HG02884 (cell line): ENCODE measurements at regions not wholly inside any gene's neighbourhood (a gene's known extent, or its start where the extent isn't known, plus 50 kb on each side); places are given as distances from the start of the nearest gene placed in this dataset.
"Not testable (repeated sequence)": the region's sequence is repeated elsewhere in the genome, so short reads cannot be mapped to it uniquely, and the experiment has no call there.

ENCODE experiments used
- ATAC-seq: cut with Tn5 transposase; IDR thresholded peaks from one replicate; pipeline ENCODE4 v1.9.1; 2021; ENCODE audit warnings: mild to moderate bottlenecking, moderate library complexity; ENCODE audit not compliant: unreplicated experiment

DNA sequence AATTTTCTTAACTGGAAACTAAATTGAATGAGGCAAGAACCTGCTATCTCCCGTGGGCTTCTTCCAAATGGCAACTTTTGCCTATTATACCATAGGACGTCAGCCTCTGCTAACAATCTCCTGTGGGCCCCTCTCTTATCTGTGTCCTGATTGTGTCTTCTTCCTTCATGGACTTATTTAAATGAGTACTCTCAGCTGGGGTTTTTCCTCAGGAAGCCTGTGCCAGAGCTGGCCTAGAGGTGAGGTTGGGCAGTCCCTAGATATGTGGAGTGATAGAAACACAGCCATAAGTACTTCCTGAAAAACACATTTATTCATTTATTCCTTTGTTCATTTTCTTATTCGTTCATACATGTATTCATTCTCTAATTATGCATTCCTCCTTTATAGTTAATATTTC lies 712.5 kb upstream of the SLIT2 start:
- no peak for ATAC-seq

- no peak for ATAC-seq
These were observed 717.5 kb upstream of the SLIT2 start for GRCh38 chr4:19534159-19534558.

DNA sequence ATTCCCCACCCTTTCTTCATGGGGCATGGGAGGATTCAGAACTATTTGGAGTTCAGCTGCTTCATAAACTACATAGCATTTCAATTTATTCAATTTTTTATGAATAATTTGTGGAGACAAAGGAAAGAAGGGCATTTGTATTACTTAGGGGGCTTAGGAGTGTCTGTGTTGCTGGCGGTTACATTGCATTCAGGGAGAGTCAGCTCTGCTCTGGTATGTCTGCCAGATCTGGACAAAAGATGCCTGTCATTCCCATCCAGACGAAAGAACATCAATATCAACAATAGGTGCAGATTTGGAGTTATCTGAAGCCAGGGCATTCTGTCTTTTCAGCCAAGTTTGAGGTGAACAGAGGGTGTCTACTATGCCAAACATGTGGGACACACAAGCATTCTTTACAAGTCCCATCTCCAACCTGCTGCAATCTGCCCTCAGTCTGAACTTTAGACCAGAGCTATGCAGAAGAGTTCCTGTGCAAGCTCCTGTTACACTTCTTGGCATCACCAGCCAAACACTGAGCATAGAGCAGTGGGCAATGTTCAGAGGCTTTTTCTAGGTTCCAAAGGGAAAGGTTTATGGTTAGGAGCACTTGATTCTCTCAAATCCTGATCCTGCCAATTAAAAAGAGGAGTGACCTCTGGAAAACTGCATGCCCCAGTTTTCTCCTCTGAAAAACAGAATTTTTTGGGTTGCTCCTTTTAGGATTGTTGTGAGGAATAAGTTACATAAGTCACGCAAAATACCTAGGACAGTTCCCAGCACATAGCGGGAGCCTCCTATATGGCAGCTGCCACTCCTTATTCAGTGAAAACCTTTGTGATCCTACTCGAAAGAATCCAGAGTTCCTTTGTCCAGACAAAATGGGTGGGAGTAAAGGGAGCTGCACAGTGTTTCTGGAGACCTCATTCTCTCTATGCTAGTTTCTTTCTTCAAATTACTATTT lies 719.5 kb upstream of the SLIT2 start:
- ATAC-seq: no peak

- ATAC-seq: no peak
These were observed 727.7 kb upstream of the SLIT2 start for GRCh38 chr4:19523964-19524363.

- ATAC-seq: no peak
These were observed 728.7 kb upstream of the SLIT2 start for GRCh38 chr4:19522966-19523365.

DNA sequence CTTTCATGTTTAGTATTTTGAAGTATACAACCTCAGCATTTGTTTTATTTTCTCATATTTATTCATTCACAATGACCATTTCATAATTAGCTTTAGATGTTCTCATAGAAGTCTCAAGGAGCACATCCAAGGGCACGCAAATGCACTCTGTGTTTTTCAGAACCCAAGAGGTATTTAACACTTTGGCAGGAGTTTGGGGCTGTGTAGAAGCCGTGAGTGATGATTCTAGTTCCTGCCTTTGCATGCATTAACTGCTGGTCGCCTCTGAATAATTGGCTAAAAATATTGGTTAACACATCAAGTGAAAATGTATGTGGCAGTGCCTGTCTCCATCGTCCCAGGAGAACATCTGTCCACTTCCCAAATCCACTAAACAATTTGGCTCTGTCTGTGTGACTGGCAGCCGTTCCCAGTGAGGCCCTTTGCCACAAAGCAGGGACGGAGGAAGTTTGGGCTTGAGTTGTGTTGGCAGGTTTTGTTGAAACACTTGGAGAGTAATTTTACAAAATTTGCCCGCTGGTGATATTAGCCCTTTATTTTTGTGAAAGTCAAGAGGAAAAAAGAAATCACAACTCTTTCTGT lies 730.7 kb upstream of the SLIT2 start:
- ATAC-seq: no peak

DNA sequence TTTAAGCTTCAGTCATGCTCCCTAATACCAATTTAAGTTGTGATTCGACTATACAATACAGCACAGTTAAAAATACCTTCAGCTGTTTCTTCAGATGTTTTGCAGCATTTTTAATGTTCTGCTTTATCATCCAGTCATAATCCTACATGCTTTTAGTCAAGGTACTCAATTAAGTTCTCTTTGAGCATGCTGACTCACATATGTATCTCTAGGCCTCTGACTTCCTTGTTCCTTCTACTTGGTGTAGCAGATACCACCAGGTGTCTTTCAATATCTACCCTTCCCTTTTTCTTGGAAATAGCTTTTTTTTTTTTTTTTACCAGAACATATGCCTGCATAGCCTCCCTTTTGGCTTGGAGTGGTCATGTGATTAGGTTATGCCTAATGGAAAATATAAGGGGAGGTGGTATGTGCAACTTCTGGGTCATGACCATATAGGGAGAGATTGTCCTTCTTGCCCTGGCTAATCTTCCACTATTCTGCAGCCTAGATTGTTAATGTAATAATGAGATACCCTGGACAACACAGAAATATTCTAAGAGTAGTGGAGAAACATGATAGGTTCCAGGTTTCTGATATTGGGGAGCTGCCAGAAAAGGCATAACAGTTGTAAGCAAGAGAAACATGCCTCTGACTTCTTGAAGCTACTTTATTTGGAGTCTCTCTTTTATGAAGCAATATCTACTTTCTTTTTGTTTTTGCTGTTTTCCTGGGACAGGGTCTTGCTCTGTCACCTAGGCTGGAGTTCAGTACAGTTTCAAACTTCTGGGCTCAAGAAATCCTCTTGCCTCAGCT lies 737.2 kb upstream of the SLIT2 start:
- no peak for ATAC-seq

DNA sequence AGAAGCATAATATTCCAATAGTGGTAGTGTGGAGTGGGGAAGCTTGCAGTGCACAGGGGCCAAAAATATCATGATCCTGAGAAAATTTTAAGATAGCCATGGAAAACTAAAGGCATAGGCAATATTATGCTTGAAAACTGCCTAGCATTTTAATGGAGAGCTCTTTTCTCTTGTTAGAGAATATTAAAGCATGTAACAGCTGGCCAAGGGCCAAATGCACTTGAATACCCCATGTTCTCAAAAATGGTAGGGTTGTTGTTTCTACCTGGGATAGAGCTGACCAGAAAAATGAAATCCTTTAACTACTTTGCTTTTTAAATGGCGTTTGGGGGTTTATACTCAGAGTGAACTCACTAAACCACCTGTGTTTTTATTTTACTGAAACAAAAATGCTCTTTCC lies 739.6 kb upstream of the SLIT2 start:
- ATAC-seq: no peak

DNA sequence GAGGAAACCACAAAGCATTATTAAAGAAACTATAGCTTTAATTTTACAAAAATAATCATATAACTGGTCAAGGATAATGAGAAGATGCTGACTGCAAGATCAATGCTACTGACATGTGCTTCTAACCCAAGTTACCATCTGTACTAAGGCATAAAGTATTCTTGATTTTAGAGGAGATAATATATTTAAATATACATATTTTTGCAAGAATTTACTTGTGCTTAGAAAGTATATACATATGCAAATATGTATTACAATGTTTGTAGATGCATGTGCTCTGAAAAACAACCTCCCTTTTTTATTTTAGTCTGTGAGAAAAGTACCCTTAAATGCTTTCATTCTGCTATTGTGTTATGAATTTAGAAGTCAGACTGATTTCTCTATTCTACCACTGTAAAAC lies 740.7 kb upstream of the SLIT2 start:
- ATAC-seq: no peak

DNA sequence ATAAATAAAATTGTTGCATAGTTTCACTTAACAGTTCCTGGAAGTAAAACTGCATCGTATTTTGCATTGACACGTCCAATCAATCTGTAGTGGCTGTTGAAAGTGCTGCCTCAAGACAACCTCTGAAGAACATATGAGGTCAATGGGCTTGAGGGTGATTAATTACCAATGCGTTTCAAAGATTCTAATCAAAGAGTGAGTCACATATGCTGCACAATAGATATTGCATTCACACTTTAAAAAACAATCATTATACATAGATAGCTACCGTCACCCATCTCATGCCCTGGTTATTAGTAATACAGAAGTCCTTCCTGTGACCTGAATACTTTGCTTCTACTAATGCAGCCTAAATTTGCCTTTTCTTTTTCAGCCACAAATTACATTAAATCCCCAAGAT lies 743.3 kb upstream of the SLIT2 start:
- ATAC-seq: no peak

DNA sequence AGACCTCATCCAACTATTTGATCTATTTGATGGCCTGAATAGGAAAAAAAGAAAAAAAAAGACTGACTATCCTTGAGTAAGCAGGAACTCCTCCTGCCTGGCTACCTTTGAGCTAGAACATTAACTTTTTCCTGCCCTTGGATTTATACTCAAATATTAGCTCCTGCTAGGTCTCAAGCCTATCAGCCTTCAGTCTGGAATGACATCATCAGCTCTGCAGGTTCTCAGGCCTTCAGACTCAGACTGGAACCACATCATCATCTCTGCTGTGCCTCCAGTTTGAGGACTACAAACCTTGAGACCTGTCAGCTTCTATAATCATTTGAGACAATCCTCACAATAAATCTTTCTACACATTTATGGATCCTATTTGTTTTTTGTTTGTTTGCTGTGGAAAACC lies 754.0 kb upstream of the SLIT2 start:
- ATAC-seq: no peak

GRCh38 chr4:19496756-19497155 lies 754.9 kb upstream of the SLIT2 start:
- ATAC-seq: no peak

- no peak for ATAC-seq
These were observed 756.7 kb upstream of the SLIT2 start for GRCh38 chr4:19494961-19495360.

DNA sequence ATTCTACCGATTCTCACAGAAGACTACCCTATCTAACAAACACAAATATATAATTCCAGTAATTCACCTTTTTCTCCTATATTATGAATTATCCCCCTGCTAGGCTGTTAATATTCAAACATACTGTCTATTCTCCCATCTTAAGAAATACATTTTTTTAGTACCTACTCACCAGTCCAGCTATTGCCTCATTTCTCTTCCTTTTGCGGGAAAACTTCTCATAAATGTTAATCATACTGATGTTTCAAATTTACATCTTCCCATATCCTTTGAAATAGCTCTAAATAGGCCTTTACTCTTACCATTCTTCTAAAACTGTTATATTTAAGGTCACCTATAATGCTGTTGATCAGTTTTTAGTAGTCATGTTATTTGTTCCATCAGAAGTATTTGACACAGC lies 759.1 kb upstream of the SLIT2 start:
- no peak for ATAC-seq

GRCh38 chr4:19486400-19486799 lies 765.3 kb upstream of the SLIT2 start:
- ATAC-seq: no peak

DNA sequence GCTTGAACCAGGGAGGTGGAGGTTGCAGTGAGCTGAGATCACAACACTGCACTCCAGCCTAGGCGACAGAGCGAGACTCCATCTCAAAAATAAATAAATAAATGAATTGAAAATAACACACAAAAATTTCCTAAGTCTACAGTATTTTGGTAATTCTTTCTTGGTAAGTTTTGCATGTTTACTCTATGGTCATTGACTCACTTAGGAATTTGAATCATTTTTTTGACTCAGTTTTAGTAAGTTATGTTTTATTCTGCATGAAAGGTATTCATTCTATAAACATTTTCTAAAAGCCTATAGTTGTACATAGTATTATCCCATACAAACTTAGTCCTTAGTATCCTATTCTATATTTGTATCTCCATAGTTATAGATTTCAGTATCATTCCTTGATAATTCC lies 772.9 kb upstream of the SLIT2 start:
- ATAC-seq: no peak

DNA sequence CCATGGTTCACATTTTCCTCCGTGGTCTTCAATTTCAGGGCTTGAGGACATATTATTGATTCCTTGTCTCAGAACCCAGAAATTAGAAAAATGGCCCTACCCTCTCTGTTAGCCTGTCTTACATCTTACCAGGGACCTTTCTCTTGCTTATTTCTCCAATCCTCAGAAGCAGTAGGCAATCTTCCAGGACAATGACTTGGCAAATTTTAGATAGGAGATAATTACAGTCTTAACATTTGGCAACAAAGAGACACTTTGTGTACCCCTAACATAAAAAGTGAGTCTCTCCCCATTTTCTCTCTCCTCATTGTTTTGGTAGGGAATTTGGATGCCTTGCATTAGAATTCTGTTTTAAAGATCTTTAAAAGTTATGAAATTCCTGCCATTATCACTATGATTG lies 778.1 kb upstream of the SLIT2 start:
- no peak for ATAC-seq

DNA sequence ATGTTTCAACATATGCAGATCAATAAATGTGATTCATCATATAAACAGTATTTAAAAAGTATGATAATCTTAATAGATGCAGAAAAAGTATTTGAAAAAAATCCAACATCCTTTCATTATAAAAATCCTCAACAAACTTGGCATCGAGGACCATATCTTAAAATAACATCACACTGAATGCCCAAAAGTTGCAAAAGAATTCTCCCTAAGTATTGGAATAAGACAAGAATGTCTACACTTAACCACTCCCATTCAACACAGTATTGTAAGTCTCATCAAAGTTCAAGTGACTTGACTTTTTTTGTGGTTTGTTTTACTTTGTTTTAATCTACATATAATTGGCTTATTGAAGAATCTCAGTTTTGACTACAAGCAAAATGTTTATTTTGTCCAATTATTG lies 779.0 kb upstream of the SLIT2 start:
- ATAC-seq: no peak

DNA sequence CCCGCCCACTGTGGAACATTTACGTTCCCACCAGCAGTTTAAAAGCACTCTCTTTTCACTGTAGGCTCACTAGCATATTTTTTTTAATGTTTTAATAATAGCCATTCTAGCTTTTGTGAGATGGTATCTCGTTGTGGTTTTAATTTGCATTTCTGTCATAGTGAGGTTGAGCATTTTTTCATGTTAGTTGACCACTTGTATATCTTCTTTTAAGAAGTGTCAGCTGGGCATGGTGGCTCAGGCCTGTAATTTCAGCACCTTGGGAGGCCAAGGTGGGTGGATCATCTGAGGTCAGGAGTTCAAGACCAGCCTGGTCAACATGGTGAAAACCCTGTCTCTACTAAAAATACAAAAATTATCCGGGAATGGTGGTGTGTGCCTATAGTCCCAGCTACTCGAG lies 781.7 kb upstream of the SLIT2 start:
- not testable (repeated sequence) for ATAC-seq

GRCh38 chr4:19462117-19462516 lies 789.6 kb upstream of the SLIT2 start:
- no peak for ATAC-seq

DNA sequence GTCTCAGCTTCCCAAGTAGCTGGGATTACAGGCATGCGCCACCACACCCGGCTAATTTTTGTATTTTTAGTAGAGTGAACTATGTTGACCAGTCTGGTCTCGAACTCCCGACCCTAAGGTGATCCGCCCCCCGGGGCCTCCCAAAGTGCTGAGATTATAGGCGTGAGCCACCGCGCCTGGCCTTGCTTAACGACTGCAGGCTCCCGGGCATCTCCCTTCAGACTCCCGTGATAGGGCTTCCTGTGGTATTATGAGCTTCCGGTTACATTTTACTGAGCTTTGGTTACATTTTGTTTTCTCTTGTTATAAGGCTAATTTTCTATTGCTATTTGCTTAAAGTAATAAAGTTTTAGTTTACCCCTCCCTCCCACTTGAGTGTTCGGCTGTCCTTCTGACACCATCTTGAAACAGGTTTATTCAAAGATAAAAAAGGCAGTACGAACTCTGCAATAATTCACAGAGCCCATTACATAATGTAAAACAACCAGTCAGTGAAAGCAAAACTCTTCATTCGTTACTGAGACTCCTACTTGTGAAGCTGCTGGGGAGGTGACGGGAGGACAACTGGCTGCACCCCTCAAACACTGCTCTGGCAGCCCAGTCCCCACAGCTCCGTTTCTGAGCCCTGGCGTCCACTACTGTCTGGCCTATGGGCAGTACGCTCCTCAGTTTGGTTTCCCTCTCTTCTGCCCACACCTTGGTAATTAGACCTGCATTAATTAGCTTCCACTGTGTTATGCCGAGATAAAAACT lies 795.7 kb upstream of the SLIT2 start:
- no peak for ATAC-seq
